ENCODE measurements at regions not wholly inside any gene's neighbourhood (a gene's known extent, or its start where the extent isn't known, plus 50 kb on each side); places are given as distances from the start of the nearest gene placed in this dataset.
"Not testable (repeated sequence)": the region's sequence is repeated elsewhere in the genome, so short reads cannot be mapped to it uniquely, and the experiment has no call there.

DNA sequence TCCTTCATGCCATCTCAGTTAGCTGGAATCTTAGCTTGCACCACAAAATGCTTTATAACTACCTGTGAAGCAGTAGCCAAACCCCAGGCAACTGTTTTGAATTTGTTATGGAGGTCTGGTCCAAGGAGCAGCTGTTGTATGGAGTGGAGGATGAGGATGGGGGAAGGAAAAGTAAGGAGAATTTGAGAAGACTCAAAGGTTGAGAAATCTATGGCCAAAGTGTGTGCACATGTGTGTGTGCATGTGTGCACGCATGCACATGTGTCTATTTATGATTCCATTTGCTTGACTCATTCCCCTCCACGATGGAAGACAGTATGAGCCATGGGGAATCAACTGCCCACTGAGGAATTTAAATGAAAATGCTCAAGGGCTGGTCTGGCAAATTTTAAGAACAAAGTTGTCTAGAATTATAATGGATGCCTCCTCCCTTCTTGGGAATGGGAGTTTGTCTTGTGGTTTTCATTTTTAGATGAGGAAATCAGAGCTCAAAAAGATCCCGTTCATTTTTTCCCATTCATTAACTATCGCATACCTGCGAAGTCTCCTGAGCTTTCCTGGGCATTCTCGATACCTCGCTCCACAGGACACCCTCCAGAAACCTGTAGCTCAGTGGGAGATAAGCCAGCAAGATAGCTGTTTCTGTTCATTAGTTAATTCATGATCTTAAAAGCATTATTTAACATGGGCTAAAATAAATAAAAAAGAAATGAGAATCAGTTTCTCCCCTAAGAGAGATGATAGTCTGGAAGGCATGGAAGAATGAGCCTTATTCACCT is 152.3 kb upstream of the NEDD9 start:
- no peak for DNase-seq (ENCODE audit: low read depth)

DNA sequence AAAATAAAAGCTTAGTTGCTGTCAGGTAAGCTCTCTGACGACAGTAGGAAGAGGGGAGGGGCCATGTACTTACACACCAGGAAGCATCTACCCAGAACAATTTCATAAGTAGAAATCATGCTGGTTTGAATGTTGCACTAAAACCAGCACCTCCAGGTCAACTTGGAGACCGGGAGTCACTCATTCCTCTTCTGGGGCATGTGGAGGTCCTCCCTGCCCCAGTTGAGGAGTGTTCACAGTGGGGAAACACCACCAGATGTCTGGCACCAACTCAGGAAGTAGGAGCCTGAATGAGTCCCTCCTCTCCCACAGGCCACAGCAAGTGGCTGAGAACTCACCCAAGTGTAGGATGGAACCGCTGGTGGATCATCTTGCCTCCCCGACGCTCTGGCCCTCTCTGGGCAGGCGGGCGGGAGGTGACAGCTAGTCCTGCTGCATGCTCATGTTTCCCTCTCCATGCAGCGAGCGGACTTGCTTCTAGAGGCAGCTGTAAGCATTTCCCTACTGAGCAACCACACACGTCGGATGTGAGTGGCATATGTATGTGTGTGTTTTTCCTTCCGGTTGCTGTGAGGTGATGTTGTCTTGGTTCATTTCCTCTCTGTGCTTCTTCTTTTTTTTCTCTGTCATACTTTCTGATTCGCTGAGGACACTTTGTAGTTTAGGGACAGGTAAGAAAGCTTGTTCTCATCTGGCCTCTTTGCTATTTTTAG is 149.5 kb upstream of the NEDD9 start:
- no peak for DNase-seq (ENCODE audit: low read depth)

DNA sequence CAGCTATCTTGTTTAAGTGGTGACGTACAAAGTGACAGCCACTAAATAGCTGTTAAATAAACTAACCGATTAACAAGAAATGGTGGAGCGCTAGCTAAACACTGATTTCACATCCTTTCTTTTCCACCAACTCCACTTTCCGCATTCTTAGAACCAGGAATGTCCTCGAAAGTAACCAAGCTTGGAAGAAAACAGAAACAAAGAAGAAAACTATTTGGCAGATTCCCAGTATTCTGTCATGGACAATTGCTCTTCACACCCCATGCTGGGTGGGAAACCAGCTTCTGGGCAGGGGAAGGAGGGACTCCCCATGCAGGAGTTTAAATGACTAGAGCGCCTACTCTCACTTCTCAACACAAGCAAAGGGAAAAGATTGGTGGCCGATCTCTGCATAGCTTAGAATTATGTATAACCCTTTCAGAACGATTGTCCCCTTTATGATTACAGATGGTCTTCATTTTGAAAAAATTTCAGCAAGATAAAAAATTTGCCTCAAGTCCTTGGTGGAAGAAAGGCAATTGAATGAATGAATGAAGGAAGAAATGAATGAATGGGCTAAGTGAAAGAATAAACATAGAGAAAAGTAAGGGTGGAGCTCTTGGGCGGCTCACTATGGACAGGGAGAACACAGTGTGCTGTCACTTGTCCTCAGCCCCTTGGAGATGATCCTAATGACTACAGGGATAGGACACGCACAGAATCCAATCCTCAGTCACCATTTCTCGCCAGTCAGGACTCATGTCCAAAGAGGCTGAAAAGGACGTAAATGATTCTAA is 148.7 kb upstream of the NEDD9 start:
- DNase-seq (ENCODE audit: low read depth), result no peak

DNA sequence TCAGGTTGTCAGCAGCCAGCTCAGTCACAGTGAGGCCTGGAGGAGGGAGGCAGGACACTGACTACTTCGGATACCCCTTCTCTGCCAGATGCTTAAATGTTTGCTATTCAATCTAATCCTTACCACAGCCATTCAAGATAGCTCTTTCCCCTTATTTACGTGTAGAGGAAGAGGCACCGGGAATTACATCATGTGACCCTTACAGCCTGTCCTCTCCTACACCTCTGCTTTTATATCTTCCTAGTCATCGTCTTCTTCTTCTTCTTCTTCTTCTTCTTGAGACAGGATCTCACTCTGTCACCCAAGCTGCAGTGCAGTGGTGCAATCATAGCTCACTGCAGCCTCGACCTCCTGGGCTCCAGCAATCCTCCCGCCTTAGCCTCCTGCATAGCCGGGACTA is 148.1 kb upstream of the NEDD9 start:
- DNase-seq (ENCODE audit: low read depth), result no peak

DNA sequence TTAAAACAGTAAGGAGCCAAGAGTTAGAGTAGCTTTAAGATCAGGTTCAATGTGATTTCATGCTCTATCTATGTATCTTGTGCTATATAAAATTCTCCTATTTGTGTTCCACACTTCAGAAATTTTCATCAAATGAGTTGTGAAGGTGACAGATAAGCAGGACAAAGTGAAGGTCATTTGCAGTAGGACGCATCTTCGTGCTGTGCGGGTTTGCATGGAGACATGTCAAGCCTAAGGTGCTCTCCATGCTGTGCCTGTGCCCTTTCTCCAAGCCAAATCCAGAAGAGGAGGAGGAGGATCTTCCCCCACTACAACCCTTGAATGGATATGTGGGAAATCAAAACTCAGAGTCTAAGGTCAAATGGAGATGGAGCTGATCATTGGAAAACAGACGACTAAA is 147.3 kb upstream of the NEDD9 start:
- DNase-seq (ENCODE audit: low read depth), result no peak

DNA sequence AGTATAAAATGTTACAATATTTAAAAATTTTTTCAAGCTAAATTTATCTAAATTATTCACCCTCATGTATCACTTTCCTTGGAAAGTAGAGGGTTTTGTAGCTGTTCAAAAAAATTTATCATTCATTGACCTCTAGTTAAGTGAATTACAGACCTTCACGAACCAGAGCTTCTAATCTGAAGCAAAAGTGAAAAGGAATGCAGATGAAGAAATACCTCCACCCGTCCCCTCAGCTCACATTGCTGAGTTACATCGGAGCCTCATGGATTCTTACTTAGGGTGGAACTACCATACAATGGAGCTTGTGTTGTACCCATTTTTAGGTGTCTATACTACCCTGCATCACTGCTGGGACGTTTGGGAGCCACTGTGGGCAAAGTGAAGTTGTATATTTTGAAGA is 146.2 kb upstream of the NEDD9 start:
- DNase-seq (ENCODE audit: low read depth), result no peak

DNA sequence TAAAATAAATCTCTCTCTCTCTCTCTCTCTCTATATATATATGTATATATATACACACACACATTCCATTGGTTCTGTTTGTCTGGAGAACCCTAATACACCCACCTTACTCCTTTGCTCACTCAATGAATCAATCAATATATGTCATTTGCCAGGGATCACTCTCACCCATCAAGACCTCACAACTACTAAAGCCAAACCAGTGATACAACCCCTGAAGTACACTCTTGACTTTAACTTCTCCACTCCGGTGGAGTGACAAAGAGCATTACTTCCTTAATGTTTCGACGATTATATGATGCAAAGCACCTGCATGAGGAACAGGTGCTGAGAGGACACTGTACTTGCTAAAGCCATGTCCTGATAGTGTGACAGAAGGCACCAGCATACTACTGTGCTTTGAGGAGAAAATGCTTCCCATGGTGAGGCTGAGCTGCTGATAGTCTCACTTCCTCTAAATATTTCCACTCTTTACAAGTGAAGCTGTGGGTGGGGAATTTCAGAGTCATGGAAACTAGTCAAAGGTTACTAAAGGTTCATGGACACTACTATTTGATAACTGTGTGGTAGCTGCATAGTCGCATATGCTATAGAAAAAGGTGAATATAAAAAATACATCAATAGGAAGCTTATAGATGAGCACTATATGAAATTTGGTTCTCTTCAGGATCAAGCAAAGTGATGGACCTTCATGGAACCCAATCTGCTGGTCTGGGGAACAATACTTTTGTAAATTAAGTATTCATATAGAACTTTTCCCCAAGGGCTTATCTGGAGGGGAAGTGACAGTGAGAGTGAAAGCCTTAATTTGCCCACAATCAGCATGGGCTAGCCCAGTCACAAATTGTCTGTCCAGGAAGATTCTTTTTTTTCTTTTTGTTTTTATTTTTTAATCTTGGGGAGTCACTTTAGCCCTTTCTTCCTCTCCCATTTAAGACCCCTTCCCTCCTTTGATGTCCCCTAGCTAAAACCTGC is 141.9 kb upstream of the NEDD9 start:
- DNase-seq (ENCODE audit: low read depth), result no peak

DNA sequence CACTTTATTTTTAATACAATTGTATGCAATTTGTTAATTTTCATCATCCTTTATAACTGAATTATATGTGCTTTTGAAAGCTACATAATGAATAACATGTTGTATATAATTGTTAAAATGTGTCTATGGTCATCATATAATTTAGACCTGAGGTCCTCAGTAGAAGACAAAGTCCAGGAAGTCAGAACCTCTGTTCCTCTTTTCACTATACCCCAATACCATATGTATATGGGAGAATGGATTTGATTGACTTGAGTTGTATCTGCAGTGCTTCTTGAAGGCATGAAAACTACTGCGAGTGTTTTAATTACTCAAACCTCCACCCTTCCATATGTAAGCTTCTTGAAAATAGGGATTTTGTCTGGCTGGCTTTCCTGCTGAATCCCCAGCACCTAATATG is 140.7 kb upstream of the NEDD9 start:
- no peak for DNase-seq (ENCODE audit: low read depth)

DNA sequence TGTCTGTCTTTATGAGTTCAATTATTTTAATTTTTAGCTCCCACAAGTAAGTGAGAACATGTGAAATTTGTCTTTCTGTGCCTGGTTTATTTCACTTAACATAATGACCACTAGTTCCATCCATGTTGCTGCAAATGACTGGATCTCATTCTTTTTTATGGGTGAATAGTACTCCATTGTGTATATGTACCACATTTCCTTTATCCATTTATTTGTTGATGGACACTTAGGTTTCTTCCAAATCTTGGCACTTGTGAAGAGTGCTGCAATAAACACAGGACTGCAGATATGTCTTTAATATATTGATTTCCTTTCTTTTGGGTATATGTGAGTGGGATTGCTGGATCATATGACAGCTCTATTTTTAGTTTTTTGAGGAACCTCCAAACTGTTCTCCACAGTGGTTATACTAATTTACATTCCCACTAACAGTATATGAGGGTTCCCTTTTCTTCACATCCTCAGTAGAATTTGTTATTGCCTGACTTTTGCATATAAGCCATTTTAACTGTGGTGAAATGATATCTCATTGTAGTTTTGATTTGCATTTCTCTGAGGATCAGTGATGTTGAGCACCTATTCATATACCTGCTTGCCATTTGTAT is 139.8 kb upstream of the NEDD9 start:
- DNase-seq (ENCODE audit: low read depth), result not testable (repeated sequence)

DNA sequence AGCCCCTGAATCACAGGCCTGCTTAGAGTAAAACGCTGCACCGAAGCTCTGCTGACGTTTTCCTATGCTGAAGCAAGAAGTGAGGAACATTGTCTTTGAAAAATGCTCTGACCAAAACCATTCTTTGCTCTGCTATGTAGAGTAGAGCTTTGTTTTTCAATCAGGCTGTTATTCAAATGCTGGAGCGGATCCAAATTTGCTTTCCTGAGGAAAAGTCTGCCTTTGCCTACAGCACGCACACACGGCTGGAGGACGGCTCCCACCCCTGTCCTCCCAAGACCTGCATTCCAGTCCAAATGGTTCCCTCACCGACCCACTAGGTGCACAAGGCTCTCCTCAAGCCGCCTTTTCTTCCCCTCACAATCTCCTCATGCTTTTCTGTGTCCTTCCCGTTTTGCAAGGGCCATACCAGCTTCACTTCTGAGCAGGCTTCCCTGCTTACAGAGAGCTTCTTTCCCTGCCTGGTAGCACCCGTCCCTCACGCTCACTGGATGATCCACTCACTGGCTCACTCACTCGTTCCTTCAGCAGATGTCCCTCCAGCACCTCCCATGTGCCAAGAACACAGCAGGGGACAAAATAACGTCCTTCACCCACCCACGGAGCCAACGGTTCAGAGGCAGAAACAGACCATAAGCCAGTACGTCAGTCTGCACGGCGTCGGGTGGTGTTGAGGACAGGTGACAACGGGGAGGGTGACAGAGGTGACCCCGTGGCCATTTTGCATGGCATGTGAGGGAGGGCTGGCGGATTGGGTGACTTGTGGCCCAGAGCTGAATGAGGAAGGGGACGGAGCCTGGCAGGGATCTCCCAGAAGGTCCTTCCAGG is 137.9 kb upstream of the NEDD9 start:
- no peak for DNase-seq (ENCODE audit: low read depth)

DNA sequence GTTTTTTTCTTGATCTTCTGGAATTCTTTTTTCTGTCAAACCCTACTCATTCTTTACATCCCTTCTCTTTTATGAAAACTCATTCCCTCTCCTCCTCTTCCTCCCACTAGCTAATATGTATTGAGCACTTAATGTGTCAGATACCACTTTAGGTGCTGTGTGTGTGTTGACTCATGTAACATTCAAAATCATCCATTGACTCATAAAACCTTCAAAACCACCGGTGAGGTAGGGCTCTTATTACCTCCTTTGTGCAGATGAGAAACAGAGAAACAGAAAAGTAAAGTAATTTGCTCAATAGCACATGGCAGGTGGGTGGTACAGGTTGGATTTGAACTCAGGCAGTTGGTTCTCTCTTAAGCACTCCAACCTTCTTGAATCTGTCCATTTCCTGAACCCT is 136.3 kb upstream of the NEDD9 start:
- DNase-seq (ENCODE audit: low read depth), result no peak

DNA sequence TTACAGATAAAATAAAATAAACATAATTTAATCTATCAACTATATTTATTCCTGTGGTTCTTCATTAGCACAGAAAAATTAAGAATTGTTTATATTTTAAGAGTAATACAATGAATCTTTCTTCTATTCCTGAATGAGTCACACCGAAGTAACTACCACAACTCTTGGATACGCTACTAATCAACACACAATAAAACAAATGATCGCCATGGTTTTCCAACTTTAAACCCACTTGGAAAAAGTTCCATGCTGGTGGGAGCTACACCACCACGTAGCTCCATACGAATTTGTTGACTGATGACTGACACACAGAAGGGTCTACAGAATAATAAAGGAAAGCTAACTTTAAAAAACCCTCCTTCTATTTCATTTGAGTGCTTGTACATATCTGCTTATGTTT is 135.8 kb upstream of the NEDD9 start:
- DNase-seq (ENCODE audit: low read depth), result no peak

DNA sequence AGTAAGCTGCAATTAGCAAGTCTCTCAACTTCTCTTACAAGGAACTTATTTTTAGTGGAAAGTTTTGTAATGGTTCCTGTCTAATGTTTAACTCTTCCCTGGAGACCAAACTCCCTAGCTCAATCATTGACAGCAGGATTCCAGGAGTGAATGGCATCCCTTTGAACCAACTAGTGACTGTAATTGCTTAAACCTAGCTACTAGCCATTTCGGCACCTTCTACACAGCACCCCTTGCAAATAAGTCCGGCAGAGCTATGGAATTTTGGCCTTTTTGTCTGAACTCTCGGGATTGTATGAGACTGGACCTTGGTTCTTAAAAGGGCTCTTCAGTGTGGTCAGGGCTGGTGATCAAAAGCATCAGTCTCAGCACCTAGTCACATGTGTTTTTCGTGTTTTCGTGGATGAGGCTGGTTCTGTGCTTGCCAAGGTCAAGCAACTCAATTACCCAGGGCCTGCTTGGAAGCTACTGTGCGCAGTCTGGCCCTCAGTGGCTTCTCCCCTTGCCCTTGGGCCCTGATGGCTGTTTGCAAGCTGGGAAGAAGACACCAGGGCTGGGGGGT is 135.3 kb upstream of the NEDD9 start:
- no peak for DNase-seq (ENCODE audit: low read depth)

DNA sequence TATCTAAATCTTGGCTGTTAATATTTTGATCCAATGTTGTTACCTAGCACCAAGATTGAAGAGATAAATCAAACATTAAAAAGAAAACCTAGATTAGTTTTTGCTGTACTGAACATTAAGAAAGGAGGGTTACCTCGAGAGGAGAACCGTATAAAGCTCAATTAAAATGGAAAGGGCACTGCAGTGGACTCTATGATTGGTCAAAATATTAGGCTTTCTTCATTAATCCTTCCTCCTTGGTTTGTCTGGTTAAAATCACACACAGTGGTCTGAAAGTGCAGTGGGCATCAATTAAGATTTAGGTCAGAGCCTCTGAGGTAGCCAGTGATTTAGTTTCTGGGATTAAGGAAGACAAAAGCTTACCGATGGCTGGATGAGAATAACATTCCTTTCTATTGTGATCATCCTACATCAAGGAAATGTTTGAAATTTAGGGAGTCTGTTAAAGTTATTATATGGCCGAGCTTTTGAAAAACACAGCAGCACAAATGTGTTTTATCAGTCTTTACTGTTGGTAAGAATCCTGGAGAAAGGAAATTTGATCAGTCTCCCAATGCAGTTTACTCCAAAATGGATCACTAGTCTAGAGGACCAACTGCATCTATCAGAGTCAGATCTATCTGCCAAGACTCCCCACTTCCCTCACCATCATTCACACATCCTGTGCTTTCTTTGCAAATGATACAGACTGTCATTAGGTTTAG is 134.6 kb upstream of the NEDD9 start:
- DNase-seq (ENCODE audit: low read depth), result no peak

DNA sequence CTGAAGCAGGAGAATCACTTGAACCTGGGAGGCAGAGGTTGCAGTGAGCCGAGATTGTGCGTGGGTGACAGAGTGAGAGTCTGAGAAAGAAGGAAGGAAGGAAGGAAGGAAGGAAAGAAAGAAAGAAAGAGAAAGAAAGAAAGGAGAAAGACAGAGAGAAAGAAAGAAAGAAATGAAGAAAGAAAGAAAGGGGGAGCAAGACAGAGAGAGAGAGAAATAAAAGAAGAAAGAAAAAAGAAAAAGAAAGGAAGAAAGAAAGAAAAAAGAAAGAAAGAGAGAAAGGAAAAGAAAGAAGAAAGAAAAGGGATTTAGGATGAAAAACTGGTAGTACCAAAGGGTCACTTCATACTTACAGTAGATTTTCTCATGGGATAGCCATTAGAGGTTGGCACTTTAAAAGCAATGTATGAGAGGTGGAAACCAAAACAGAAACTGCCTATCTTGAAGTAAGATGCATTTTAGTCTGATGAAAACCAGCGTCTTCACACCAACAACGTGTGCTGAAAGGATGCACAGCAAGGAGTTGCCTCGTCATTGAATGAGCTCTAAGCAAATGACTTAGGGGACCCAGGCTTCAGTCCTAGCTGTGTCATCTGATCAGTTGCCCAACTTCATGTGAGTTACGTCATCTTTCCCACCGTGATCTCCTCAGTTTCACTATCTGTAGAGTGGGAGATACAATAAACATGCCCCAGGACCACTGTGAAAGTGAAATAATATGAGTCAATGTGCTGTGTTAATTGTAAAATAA is 133.9 kb upstream of the NEDD9 start:
- no peak for DNase-seq (ENCODE audit: low read depth)

DNA sequence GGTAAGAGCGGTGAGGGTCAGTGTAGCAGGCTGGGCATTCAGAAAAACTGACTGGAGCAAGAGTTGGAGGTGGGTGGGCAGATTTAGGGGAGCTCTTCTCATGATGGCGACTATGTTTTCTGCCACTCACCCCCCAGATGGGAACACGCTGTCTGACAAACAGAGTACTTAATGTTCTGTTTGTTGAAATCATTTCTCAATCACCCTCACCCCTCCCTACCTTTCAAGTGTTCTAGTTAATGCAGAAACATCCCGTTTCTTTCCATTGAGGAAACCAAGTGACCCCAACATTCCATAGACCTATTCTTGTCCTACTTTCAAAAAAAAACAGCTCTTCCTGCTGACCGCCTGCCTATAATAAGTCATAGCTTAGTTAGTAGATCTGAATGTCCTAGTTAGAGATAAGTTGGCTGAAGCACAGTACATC is 132.5 kb upstream of the NEDD9 start:
- no peak for DNase-seq (ENCODE audit: low read depth)

DNA sequence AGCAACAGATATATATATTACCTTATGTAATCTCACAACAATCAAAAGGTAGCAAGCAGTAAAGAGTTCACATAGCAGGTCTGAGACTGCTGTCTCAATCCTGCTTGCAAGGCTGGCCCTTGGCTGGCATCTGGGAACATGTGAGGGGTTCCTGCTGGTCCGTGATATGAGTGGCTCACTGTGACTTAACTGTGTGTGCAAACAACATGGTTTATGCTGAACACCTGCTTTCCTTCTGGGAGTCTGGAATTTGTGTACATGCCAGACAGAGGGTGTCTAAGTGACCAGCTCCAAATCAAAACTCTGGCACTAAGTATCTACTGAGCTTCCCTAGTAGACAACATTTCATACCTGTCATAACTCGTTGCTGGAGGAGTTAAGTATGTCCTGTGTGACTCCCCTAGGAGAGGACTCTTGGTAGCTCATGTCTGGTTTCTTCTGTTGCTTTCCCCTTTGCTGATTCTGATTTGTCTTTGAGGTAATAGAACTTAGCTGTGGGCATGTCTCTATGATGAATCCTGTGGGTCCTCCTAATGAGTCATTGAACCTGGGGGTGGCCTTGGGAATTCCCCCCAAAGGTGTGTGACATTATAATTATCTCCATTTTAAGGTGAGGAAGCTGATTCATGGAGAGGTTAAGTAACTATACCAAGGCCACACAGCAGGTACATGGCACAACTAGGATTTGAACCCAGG is 131.6 kb upstream of the NEDD9 start:
- no peak for DNase-seq (ENCODE audit: low read depth)

DNA sequence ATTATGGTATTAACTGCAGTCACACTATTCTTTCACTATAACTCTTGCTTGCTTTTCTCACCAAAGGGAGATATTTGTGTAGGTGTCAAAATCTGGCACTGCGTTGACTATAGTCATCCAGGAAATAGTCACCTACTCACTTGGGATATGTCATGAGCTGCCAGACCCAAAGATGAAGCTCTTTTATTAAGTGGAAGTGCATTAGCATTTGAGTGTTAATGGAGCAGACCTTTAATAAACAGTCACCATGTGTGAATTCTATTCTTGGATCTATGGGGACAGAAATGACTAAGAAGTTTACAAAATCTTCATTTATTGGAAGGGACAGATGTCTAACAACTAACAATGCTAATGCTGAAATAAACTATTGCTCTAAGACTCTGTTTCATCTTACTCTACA is 130.1 kb upstream of the NEDD9 start:
- no peak for DNase-seq (ENCODE audit: low read depth)

All from fibroblast of the conjunctiva (primary cell).